ENCODE measurements at regions not wholly inside any gene's neighbourhood (a gene's known extent, or its start where the extent isn't known, plus 50 kb on each side); places are given as distances from the start of the nearest gene placed in this dataset.

DNA sequence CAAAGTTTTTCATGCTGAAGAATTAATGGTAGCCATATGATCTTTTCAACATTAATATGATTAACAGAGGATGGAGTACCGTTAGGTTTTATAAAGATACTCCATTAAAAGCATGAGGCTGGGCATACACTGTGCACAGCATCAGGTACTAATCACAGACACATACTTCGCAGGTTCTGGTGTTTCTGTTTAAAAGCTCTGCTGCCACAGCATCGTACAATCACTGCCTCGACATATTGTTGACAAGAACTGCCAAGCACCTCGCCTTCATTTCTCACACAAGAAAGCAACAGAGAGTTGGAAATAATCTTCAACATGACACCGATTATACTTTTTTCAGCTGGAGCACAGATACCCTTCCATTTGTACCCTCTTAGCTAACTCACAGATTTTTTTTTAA is 753.4 kb upstream of the FAM241A start:
- peaks cover 3% of the 10 kb centered on the region for H3K27me3 Mint-ChIP-seq (ENCODE audit: low read depth, poor library complexity)
- TF ChIP-seq, protein P1, sequence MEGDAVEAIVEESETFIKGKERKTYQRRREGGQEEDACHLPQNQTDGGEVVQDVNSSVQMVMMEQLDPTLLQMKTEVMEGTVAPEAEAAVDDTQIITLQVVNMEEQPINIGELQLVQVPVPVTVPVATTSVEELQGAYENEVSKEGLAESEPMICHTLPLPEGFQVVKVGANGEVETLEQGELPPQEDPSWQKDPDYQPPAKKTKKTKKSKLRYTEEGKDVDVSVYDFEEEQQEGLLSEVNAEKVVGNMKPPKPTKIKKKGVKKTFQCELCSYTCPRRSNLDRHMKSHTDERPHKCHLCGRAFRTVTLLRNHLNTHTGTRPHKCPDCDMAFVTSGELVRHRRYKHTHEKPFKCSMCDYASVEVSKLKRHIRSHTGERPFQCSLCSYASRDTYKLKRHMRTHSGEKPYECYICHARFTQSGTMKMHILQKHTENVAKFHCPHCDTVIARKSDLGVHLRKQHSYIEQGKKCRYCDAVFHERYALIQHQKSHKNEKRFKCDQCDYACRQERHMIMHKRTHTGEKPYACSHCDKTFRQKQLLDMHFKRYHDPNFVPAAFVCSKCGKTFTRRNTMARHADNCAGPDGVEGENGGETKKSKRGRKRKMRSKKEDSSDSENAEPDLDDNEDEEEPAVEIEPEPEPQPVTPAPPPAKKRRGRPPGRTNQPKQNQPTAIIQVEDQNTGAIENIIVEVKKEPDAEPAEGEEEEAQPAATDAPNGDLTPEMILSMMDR (IDR thresholded peaks at IDR 0.05): no peak
- H3K4me1 Mint-ChIP-seq: no peaks in the 10 kb centered on the region
- no peaks in the 10 kb centered on the region for H3K36me3 Mint-ChIP-seq (ENCODE audit: low read depth)
- no peak for DNase-seq
- H3K9me3 Mint-ChIP-seq: no peaks in the 10 kb centered on the region
- no peak overlapping the region for H3K27ac Mint-ChIP-seq
- no peak overlapping the region for H3K4me3 Mint-ChIP-seq

DNA sequence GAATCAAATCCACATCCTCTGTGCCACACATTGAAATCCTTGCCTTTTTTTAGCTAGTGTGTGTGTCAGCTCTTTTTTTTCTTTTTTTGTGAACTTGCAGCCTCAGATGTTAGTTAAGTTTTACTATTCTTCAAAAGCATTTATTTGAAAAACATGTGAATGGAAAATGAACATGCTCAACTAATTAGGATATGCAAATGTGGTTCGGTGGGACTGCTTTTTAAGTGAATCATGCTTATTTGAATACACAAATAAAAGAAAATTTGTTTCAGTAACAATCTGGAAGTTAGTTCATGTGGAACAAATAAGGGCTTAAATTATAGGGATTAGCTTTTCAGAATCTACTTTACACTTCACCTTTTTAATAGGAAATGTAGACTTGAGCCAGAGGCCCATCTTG is 751.5 kb upstream of the FAM241A start:
- Mint-ChIP-seq H3K36me3 (ENCODE audit: low read depth) (no peaks in the 10 kb centered on the region), H3K4me3 (no peak overlapping the region), H3K9me3 (no peaks in the 10 kb centered on the region), H3K27me3 (ENCODE audit: low read depth, poor library complexity) (peaks cover 3% of the 10 kb centered on the region), H3K27ac (no peak overlapping the region), H3K4me1 (no peaks in the 10 kb centered on the region)
- no peak for DNase-seq
- TF ChIP-seq, protein P1 (IDR thresholded peaks at IDR 0.05): no peak

DNA sequence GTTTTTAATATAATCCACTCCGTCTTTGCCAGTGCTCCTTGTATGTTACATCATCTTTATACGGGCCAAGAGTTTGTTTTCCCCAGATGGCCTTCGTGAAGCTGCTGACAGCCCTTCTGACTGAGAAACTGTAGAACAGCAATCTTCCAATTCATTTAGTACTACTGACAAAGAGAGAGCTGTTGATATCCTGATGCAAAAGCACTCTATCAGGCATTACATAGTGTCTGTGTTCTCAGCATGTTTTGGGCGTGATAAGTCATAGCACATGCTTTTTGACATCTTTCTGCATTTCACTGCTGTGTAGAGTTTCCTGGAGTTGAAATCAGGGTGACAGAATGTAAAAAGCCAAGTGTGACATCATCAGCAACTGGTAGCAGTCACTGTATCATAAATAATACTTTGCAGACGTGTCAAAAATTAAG is 746.3 kb upstream of the FAM241A start:
- Mint-ChIP-seq H3K27me3 (ENCODE audit: low read depth, poor library complexity) (peaks cover 4% of the 10 kb centered on the region), H3K9me3 (no peaks in the 10 kb centered on the region), H3K27ac (no peak overlapping the region), H3K36me3 (ENCODE audit: low read depth) (no peaks in the 10 kb centered on the region), H3K4me3 (no peak overlapping the region), H3K4me1 (no peaks in the 10 kb centered on the region)
- TF ChIP-seq, protein P1 (IDR thresholded peaks at IDR 0.05): no peak
- no peak for DNase-seq

DNA sequence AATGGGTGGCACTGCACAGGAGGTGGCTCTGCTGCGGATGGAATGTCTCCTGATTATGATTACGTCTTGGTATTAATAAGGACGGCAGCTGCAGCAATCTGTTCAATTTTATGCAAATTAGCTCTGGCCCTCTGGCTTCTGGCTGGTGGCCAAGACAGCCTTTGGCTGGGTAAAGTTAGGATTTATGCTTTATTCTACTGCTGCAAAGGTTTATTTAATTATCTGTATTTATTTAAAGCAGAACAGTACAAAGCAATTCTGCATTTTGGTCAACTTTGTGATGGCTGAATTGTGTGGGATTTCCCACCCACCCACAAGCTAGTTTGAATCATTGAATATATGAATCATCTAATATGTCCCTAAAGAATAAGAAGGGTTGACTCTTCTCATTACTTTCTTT is 745.6 kb upstream of the FAM241A start:
- H3K36me3 Mint-ChIP-seq (ENCODE audit: low read depth): no peaks in the 10 kb centered on the region
- no peak overlapping the region for H3K4me3 Mint-ChIP-seq
- no peak for DNase-seq
- H3K9me3 Mint-ChIP-seq: no peaks in the 10 kb centered on the region
- H3K4me1 Mint-ChIP-seq: no peaks in the 10 kb centered on the region
- no peak overlapping the region for H3K27ac Mint-ChIP-seq
- TF ChIP-seq, protein P1 (IDR thresholded peaks at IDR 0.05): no peak
- peaks cover 4% of the 10 kb centered on the region for H3K27me3 Mint-ChIP-seq (ENCODE audit: low read depth, poor library complexity)

DNA sequence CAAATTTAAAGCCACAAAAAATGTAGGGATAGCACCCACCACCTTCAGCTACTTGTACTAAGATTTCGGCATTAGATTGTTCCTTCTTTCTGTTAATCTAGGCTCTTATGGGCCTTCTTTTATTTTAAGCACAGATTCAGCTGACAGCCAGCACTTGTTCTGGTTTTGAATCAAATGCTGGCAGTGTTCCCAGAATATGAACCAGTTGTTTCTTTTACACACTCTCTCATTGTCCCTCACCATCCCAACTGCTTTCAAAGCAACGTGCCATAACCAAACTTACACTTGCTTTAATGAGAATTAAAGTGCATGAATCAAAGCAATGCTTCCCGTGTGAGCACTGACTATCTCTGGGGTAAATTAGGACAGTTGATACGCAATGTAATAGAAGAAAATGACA is 744.5 kb upstream of the FAM241A start:
- H3K9me3 Mint-ChIP-seq: no peaks in the 10 kb centered on the region
- H3K36me3 Mint-ChIP-seq (ENCODE audit: low read depth): no peaks in the 10 kb centered on the region
- no peaks in the 10 kb centered on the region for H3K4me1 Mint-ChIP-seq
- H3K4me3 Mint-ChIP-seq: no peak overlapping the region
- DNase-seq: no peak
- H3K27me3 Mint-ChIP-seq (ENCODE audit: low read depth, poor library complexity): peaks cover 4% of the 10 kb centered on the region
- TF ChIP-seq, protein P1 (IDR thresholded peaks at IDR 0.05): no peak
- H3K27ac Mint-ChIP-seq: no peak overlapping the region

DNA sequence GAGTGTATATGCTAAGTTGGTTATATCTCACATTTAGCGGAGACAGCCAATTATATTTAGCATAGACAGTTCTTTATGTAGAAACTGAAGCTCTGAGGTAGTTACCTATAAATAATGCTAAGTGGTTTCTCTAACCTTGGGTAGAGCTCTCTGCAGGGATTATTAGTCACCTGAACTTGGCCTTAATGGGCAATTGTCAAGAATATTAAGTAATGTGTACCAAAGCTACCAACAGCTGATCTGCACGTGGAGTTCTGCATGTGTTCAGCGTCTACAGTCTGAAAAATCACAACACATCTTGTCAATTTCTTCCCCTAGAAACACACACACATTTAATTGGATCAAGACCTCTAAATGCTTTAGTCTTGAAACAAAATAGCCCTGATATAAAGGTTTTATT is 740.6 kb upstream of the FAM241A start:
- Mint-ChIP-seq H3K36me3 (ENCODE audit: low read depth) (no peaks in the 10 kb centered on the region), H3K4me1 (no peaks in the 10 kb centered on the region), H3K27me3 (ENCODE audit: low read depth, poor library complexity) (peaks cover 6% of the 10 kb centered on the region), H3K4me3 (no peak overlapping the region), H3K27ac (no peak overlapping the region), H3K9me3 (no peaks in the 10 kb centered on the region)
- no peak for DNase-seq
- TF ChIP-seq, protein P1 (IDR thresholded peaks at IDR 0.05): no peak

Data from nephron progenitor cell (in vitro differentiated cells).